RCC 7860 (cell line): ENCODE measurements at regions not wholly inside any gene's neighbourhood (a gene's known extent, or its start where the extent isn't known, plus 50 kb on each side); places are given as distances from the start of the nearest gene placed in this dataset.
"Not testable (repeated sequence)": the region's sequence is repeated elsewhere in the genome, so short reads cannot be mapped to it uniquely, and the experiment has no call there.

Experiments used
- DNase-seq: peaks from one replicate; pipeline ENCODE4 v3.0.0-alpha.2; 2015; ENCODE audit warnings: low spot score
- FAIRE-seq: peaks from 2 replicates; lab custom pipeline; 2012; peaks lifted over from hg19 to GRCh38; lab: Jason Lieb, UNC

DNA sequence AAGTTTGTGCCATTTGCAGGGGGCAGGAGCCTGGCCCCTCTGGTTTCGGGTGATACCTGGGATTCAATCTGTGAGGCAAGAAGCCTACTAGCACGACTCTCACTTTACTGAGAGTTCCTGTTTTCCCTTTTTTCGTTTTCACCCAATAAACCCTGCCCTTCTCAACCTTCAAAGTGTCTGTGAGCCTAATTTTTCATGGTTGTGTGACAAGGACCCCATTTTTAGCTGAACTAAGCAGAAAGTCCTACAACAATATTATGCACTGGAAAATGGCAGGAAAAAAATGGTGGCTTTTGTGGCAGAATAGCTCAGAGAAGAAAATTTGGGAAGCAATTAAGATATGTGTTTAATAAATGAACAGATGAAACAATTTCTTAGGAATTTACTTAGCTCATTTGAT lies 432.1 kb downstream of the C12orf50 start:
- FAIRE-seq (no peak), DNase-seq (no peak)

DNA sequence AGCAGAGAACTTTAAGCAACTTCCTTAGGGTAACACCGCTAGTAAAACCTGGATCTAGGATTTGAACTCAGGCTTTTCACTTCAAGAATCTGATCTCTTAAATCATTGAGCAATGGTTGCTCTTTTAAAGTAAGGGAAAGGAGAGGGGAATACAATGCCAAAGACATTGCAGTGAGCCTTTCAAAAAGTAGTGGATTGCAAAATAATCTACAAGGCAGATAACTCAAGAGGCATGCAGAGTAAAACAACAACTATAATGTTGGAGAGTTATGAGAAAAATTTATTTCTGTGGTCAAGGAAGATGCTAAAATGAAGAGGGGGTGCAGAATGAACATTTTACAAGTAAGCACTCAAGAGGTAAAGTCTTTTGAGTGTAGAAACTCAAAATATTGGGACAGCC lies 432.6 kb downstream of the C12orf50 start:
- DNase-seq (no peak), FAIRE-seq (no peak)

DNA sequence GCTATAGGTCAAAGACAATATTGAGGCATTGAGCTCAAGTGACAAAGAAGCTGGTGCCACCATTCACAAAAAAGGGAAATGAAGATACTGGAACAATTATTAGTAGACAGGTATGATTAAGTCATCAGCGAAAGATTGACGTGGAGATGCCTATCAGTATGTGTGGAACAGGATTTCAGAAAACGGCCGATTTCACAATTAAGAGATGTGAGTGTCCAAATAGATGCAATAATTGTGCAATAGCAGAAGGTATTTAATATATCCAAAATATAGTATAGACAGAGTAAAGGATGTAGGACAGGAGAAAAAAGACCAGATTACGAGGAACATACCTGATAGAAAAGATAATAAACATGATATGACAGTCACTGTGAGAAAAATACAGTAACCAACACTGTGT lies 433.1 kb downstream of the C12orf50 start:
- FAIRE-seq = no peak

DNA sequence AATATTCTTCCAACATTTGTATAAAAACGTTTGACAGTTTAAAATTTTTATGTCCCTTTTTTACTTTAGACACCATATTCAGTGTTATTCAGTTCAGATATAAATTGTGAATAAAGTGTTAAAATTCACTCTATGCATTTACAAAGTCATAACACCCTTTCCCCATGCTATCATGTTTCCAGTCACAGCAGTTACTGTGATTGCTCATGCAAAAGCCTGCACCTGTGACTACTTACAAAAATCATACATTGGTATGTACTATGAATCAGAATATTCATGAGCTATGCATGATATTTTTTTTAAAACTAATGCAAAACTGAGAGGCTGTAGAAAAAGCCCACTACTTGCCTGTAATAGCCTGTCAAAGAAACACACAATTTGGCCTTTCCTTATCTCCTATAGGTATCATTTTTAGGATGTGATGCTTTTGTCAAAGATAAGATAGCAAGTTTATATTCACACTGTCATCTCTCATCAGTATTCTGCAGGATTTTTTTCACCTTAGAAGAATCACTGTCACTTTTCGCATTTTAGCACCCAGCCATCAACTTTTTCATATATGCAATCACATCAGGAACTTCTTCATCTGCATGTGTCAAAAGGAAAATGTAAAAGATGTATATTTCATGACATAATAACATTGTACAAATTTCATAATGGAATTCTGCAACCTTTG lies 443.2 kb downstream of the C12orf50 start:
- no peak for DNase-seq
- FAIRE-seq = no peak

More for the DNA sequence above, 433.1 kb downstream of the C12orf50 start:
- DNase-seq = no peak

DNA sequence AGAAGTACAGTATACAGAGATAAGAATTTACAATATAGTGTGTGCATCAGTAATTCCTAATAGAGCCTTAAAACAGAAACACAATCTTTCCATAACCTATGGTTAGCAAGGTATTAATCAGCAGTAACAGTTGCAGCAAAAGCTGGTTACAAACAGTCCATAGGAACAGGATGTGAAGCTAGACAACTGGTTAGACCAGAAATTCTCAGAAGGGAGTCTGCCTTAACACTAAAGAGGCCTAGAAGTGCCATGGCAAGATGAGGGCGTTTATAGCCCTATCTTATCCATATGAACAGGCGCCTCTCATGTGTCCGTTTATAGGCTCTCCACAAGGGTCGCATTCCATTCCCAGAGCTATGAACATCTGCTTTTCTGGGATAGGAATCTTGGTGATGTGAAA lies 450.1 kb downstream of the C12orf50 start:
- not testable (repeated sequence) for FAIRE-seq, DNase-seq

DNA sequence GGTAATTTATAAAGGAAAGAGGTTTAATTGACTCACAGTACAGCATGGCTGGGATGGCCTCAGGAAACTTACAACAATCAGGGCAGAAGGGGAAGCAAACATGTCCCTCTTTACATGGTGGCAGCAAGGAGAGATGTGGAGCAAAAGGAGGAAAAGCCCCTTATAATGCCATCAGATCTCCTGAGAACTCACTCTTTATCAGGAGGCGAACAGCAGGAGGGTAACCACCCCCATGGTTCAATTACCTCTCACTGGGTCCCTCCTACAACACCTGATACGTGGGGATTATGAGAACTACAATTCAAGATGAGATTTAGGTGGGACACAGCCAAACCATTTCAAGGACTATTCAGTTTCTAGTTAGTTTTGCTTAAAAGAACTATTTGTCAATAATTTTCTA lies 453.3 kb downstream of the C12orf50 start:
- no peak for DNase-seq
- FAIRE-seq = no peak

DNA sequence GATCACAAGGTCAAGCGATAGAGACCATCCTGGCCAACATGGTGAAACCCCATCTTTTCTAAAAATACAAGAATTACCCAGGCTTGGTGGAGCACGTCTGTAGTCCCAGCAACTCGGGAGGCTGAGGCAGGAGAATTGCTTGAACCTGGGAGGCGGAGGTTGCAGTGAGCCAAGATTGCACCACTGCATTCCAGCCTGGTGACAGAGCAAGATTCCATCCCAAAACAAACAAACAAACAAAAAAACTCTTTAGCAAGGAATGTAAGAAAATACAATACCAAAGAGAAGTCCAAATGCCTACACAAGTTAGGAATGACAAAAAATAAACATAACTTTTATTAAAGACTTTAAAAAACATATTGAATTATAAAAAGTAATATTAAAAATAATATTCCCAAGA lies 462.3 kb downstream of the C12orf50 start:
- not testable (repeated sequence) for FAIRE-seq, DNase-seq

DNA sequence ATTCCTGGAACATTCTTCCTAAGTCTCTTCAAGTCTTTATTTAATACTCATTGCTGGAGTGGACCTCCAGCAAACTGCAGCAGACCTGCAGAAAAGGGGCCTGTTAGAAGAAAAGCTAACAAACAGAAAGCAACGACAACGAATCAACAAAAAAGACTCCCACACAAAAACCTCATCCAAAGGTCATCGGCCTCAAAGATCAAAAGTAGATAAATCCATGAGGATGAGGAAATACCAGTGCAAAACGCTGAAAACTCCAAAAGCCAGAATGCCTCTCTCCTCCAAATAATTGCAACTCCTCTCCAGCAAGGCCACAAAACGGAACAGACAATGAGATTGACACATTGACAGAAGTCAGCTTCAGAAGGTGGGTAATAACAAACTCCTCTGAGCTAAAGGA lies 472.2 kb downstream of the C12orf50 start:
- FAIRE-seq (no peak), DNase-seq (no peak)

DNA sequence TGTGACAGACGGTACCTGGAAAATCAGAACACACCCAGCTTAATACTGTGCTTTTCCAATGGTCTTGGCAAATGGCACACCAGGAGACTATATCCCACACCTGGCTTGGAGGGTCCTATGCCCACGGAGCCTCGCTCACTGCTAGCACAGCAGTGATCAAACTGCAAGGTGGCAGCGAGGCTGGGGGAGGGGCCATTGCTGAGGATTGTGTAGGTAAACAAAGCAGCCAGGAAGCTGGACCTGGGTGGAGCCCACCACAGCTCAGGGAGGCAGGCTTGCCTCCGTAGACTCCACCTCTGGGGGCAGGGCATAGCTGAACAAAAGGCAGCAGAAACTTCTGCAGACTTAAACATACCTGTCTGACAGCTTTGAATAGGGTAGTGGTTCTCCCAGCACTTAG lies 498.0 kb downstream of the C12orf50 start:
- FAIRE-seq, DNase-seq: not testable (repeated sequence)

DNA sequence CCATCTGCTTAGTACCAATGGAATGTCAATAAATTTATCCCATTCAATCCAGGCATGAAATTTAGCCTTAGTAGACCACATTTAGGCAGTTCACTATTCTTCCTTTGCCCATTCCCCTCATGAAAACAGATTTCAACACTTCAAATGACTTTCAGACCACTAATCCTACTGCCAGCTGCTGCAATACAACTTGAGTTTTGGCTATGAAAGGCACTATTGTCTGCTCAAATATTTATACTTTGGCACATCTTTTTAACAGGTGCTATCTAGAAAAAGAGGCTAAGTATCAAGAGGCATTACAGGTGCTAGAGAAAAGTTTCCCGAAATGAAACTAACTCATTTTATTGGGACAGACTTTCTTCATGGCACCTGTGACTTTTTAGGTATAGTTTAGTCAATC lies 499.8 kb downstream of the C12orf50 start:
- FAIRE-seq = no peak
- no peak for DNase-seq

DNA sequence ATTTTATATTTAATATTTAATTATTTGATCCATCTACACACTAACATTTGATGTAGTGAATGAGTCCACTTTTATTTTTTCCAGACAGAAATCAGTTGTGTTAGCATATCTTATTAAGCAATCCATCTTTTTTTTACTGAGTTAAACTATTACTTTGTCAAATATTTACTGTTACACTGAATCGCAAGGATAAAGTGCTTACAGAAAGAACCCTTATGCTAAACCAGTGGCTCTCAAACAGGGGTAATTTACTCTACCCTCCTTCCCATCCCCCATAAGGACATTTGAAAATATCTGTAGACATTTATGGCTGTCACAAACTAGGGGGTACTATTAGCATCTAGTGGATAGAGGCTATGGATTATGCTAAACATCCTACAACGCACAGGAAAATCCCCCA lies 508.2 kb downstream of the C12orf50 start:
- FAIRE-seq (no peak), DNase-seq (no peak)

DNA sequence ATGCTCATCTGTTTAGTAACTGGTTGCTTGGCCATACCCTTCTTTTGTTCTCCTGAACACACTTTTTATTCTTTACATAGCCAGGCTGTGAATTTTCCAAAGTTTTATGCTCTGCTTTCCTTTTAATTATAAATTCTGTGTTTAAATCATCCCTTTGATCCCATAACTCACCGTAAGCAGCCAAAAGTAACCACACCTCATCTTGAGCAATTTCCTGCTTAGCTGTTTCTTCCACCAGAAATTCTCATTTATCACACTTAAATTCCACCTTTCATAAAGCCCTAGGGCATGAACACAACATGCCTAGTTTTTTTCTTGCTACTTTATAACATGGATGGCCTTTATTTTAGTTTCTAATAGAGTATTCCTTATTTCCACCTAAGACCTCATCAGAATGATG lies 510.7 kb downstream of the C12orf50 start:
- DNase-seq = no peak
- no peak for FAIRE-seq

DNA sequence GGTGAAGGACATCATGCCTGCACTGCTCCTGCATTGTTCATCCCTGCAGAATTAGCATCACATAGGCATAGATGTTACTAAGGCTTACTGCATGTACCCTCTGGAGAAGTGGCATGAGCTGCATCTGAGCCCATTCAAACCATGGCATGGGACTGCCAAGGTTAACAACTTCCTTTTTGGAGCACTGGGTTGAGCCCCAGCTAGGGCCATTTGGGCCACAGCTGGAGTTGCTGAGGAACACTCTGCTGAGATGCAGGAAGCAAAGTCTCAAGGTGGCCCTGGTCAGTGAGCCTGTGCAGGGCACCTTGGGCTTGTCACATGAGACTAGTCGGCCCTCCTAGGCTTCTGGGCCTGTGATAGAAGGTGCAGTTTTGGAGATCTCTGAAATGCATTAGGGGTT lies 511.2 kb downstream of the C12orf50 start:
- FAIRE-seq (no peak), DNase-seq (no peak)

DNA sequence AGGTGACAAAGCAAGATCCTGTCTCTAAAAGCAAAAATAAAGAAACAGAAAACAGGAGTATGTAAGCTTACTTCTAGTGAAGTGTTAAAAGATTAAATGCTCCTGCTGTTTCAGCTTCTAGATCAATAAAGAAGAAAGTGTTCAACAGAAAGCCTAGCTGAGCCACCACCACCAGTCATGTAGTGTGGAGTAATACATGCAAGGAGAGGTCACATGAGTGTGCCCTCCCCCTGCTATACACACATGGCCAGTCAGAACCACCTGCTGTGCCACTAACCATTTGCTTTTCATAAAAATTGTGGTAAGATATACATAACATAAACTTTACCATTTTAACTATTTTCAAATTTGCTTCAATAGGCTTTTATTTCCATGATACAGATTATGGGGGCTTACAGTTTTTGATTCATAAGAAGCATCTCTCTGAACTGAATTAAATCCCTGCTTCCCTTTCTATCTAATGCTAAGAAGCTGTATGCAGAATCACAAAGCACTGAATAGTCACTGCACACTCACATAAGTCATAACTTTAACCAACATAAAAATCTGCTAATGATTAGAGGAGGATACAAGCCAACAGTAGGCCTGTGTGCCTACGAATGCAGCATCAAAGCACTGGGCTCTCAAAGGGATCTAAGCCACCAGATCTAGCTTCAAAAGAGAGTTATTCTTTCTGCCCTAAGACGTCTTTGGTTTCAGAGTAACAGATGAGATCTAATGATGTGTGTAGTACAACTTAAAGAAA lies 515.5 kb downstream of the C12orf50 start:
- FAIRE-seq (no peak), DNase-seq (no peak)

DNA sequence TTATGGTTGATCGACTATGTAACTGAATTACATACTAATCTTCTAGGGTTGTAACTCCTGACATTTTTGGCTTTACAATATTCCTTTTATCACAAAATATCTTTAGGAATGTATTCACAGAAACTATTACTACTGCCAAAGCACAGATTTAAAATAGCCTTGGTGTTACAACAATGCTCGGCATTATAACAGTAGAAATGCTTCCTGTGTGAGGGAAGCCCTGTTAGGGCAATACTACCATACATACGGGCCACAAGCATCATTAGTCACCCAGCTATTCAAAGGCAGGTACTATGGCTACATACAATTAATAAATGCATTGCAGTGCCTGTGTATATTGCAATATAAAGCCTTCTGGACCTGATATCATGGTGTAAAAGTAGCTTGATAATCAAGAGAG lies 517.8 kb downstream of the C12orf50 start:
- FAIRE-seq = no peak

DNA sequence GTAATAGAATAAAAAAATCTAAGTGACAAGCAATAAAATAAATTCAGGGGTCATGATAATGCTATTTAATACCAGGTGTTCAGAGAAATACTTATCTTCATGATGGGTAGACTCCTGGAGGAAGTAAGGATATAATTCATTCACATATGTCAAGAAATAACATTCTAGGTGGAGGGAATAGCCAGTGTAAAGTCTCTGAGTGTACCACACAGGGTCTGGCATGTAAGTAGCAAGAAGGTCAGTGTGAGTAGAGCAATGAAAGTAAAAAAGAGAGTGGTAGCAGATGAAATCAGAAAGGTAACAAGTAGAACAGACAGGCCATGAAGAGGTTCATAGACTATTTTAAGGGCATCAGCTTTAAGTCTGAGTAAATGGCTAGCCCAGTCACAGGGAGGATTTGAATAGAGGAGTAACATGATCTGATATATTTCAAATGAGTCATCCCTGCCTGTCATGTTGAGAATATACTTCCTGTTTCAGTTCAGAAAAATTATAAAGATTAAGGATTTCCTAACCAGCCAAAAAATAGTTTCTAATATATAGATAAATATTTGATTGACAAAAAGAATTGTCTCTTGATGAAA lies 519.9 kb downstream of the C12orf50 start:
- peak; percentile 63 for DNase-seq

More for the DNA sequence above, 517.8 kb downstream of the C12orf50 start:
- no peak for DNase-seq

DNA sequence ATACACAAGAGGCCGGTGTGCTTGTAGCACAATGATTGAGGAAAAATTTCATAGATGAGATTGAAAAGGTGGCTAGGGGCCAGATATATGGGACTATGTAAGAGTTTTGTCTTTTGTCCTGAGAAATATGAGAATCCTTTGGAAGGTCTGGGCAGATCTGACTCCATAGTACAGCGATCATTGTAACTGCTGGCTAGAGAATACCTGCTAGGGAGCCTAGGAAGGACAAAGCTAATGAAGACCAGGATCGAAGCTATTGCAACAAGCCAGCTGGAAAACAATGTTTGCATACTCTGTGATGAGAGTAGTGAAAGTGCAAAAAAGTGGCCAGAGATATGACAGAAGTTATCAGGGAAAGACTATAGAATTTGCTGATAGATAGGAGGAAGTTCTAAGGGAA lies 537.6 kb downstream of the C12orf50 start:
- no peak for FAIRE-seq
- no peak for DNase-seq

More for the DNA sequence above, 519.9 kb downstream of the C12orf50 start:
- peak; percentile 75 for FAIRE-seq

DNA sequence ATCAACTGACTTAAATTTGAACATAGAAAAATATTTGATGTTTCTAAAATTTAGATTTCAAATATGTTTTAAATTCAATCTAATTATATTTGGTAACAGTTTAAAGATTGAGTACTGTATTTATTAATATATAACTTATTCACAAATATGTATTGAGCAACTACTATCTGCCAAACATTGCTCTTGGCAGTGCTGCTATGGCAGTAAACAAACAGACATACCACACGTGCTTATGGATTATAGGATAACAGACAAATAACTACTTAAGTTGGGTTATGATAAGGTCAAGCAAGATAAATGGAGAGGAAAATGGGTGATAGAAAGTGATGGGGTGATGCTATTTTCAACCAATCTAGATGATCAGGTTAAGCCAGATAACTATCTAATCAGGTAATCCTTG lies 538.1 kb downstream of the C12orf50 start:
- no peak for FAIRE-seq

DNA sequence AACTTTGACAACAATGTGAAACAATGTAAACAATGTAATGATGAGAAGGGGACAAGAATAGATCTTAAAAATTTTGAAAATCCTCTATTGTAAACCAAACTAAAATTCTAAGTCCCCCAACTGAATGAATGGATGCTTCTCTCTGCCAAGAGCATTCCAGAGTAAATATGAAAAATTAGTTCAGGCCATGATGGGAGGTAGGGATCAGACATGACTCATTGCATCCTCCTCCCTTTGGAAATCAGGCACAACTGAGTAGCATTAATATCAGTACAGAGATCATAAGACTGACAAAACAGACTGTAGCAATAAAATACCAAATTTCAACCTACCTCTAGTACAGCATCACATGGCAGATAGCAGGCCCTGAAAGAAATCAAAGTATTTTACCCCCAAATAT lies 559.9 kb downstream of the C12orf50 start:
- FAIRE-seq = no peak
- no peak for DNase-seq

More for the DNA sequence above, 538.1 kb downstream of the C12orf50 start:
- no peak for DNase-seq

DNA sequence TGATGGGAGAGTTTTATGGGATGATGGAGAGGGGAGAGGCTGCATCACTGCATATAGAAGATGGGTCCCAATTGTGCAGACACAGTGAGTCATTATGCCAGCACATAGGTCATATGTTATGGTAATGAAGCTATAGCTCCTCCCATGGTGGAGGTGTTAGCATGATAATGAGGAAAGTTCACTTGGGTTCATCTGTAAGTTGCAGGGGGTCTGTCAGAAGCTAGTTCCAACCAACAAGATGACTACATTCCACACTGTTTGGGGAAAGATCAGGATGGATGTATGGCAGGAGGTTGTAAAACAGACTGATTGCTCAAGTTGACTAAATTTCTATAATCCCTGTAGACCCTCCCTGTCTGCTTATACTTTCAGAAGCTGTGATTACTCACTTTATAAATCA lies 561.3 kb downstream of the C12orf50 start:
- DNase-seq (no peak), FAIRE-seq (no peak)

DNA sequence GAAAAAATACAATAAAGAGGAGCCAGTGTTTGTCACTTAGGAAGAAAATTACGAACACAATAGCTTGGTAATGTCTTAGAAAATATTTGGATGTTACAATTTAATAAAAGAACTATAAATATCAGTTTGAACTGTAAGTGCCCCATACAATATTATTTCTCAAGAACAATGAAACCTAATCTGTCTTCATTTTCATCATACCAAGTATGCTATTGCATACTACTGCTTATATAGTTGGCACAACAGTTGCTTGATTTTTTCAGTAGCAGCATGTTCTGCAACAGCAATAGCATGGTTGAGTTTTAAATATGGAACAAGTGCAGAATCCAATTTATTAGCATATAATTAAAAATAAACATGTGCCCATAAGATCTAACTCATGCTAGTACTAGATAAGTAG lies 564.6 kb downstream of the C12orf50 start:
- FAIRE-seq = no peak

DNA sequence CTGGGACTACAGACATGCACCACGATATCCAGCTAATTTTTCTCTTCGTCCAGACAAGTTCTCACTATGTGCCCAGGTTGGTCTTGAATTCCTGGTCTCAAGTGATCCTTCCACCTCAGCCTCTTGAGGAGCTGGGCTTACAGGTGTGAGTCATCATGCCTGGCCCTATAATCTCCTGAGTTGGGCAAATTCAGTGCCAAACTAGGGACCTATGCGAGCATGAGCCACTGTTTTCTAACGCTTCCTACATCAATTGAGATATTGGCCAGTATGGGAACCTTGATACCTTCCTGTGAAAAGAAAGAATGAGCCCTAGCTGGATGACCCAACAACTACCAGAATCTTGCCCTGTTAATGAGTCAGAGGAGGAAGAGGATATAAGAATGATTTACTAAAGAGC lies 585.2 kb downstream of the C12orf50 start:
- peak; percentile 86 for FAIRE-seq
- peak; percentile 57 for DNase-seq

More for the DNA sequence above, 564.6 kb downstream of the C12orf50 start:
- DNase-seq = no peak
